Smooth muscle cell of the brain vasculature (primary cell): ENCODE measurements at regions not wholly inside any gene's neighbourhood (a gene's known extent, or its start where the extent isn't known, plus 50 kb on each side); places are given as distances from the start of the nearest gene placed in this dataset.

ENCODE experiments used
- DNase-seq: peaks from one replicate; pipeline ENCODE4 v3.0.0-alpha.2; 2012; ENCODE audit warnings: low read depth, low spot score

- DNase-seq: no peak
Measured at GRCh38 chrX:10900585-10901289, 210.4 kb upstream of the HCCS start.

GRCh38 chrX:10901290-10901633 is 209.9 kb upstream of the HCCS start:
- no peak for DNase-seq

- DNase-seq: no peak
Measured at GRCh38 chrX:10902001-10902400, 209.1 kb upstream of the HCCS start.

- DNase-seq: no peak
Measured at GRCh38 chrX:10903523-10903922, 207.6 kb upstream of the HCCS start.

GRCh38 chrX:10904220-10904619 is 206.9 kb upstream of the HCCS start:
- no peak for DNase-seq

- DNase-seq: no peak
Measured at GRCh38 chrX:10906866-10907265, 204.3 kb upstream of the HCCS start.

- DNase-seq: no peak
Measured at GRCh38 chrX:10922159-10922558, 189.0 kb upstream of the HCCS start.

- DNase-seq: no peak
Measured at GRCh38 chrX:10922835-10923234, 188.3 kb upstream of the HCCS start.

GRCh38 chrX:10923466-10923865 is 187.7 kb upstream of the HCCS start:
- no peak for DNase-seq

- DNase-seq: no peak
Measured at GRCh38 chrX:10926404-10926803, 184.7 kb upstream of the HCCS start.

GRCh38 chrX:10926891-10927290 is 184.2 kb upstream of the HCCS start:
- DNase-seq: no peak

- no peak for DNase-seq
Measured at GRCh38 chrX:10929747-10930146, 181.4 kb upstream of the HCCS start.

GRCh38 chrX:10930151-10930550 is 181.0 kb upstream of the HCCS start:
- DNase-seq: no peak

GRCh38 chrX:10931976-10932375 is 179.2 kb upstream of the HCCS start:
- DNase-seq: no peak

- no peak for DNase-seq
Measured at GRCh38 chrX:10932842-10933440, 178.2 kb upstream of the HCCS start.

- DNase-seq: no peak
Measured at GRCh38 chrX:10935501-10935900, 175.6 kb upstream of the HCCS start.

- no peak for DNase-seq
Measured at GRCh38 chrX:10936976-10937375, 174.2 kb upstream of the HCCS start.

- no peak for DNase-seq
Measured at GRCh38 chrX:10938365-10938923, 172.7 kb upstream of the HCCS start.

GRCh38 chrX:10939424-10939823 is 171.7 kb upstream of the HCCS start:
- no peak for DNase-seq

- no peak for DNase-seq
Measured at GRCh38 chrX:10944136-10944885, 166.8 kb upstream of the HCCS start.

GRCh38 chrX:10945498-10945897 is 165.6 kb upstream of the HCCS start:
- DNase-seq: no peak

- DNase-seq: no peak
Measured at GRCh38 chrX:10949541-10949940, 161.6 kb upstream of the HCCS start.

GRCh38 chrX:10952619-10953018 is 158.5 kb upstream of the HCCS start:
- no peak for DNase-seq
